ENCODE measurements at regions not wholly inside any gene's neighbourhood (a gene's known extent, or its start where the extent isn't known, plus 50 kb on each side); places are given as distances from the start of the nearest gene placed in this dataset.

DNA sequence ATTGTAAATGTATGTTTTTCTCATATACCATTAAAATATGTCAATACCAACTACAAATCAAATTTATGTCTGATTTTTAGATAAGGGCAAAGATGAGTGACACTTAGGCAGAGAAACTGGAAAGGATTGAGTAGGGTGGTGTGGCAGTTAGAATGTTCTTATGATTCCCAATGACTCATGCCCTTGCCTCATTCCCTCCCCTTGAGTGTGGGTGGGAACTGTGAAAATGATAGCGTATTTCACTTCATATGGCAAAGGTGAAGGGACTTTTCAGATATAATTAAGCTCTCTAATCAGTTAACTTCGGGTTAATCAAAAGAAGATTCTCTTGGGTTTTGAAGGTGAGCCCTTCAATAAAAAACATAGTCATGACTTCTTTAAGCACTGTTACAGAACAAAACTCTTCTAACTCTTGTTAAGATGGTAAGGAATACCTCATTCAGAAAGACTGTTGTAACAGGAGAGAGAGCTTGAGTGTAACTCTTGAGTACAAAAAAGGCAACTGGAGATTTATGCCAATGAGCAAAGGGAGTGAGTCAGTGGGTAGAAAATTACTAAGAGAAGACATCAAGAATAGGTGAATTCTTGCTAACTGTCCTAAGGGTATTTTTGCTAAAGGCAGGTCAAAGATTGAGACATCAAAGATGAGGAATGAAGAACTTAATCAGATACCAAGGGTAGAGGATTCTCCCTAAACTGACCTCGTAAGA is 329.5 kb downstream of the KCTD8 start:
- DNase-seq = no peak

DNA sequence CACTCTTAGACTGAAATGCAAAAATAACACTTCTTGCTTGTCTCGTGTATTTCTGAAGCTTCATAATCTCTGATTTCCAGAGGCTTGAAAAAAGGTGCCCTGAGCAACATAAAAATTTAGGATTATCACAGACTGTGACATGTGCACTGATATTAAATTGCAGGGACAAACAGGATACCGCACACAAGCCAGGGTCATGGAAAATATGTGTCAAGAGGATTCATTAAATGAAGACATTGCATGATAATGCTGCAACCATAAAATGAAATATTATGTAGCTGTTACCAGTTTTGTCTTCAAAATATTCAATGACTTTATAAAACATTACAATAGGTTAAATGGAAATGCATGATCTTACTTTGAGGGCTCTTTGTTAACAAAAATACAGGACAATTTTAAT is 328.0 kb downstream of the KCTD8 start:
- DNase-seq = no peak
- no peaks in the 10 kb centered on the region for H3K9me3 ChIP-seq
- TF ChIP-seq EP300 (IDR thresholded peaks at IDR 0.05) = no peak
- no peak for TF ChIP-seq POLR2AphosphoS5 (IDR thresholded peaks at IDR 0.05)
- TF ChIP-seq, protein P1, sequence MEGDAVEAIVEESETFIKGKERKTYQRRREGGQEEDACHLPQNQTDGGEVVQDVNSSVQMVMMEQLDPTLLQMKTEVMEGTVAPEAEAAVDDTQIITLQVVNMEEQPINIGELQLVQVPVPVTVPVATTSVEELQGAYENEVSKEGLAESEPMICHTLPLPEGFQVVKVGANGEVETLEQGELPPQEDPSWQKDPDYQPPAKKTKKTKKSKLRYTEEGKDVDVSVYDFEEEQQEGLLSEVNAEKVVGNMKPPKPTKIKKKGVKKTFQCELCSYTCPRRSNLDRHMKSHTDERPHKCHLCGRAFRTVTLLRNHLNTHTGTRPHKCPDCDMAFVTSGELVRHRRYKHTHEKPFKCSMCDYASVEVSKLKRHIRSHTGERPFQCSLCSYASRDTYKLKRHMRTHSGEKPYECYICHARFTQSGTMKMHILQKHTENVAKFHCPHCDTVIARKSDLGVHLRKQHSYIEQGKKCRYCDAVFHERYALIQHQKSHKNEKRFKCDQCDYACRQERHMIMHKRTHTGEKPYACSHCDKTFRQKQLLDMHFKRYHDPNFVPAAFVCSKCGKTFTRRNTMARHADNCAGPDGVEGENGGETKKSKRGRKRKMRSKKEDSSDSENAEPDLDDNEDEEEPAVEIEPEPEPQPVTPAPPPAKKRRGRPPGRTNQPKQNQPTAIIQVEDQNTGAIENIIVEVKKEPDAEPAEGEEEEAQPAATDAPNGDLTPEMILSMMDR (IDR thresholded peaks at IDR 0.05) = no peak
- TF ChIP-seq POLR2A (IDR thresholded peaks at IDR 0.05) = no peak
- H3K4me3 ChIP-seq = no peak overlapping the region
- WGBS, 2 donors = 84 to 89% methylated on average over 2 of the region's 2 CpGs
- H3K4me1 ChIP-seq = no peaks in the 10 kb centered on the region
- H3K27me3 ChIP-seq = no peaks in the 10 kb centered on the region
- H3K36me3 ChIP-seq = no peaks in the 10 kb centered on the region
- H3K27ac ChIP-seq = no peak overlapping the region
- intact Hi-C loops (cut with DNase I) = no loop called here

More for the DNA sequence above, 329.5 kb downstream of the KCTD8 start:
- Histone ChIP-seq H3K27me3 (no peaks in the 10 kb centered on the region), H3K4me1 (no peaks in the 10 kb centered on the region), H3K4me3 (no peak overlapping the region), H3K27ac (no peak overlapping the region), H3K9me3 (no peaks in the 10 kb centered on the region), H3K36me3 (no peaks in the 10 kb centered on the region)
- WGBS, 2 donors = 55 to 76% methylated on average over 3 of the region's 3 CpGs
- TF ChIP-seq POLR2AphosphoS5 (IDR thresholded peaks at IDR 0.05) (no peak), EP300 (IDR thresholded peaks at IDR 0.05) (no peak), POLR2A (IDR thresholded peaks at IDR 0.05) (no peak)
- TF ChIP-seq, protein P1 (IDR thresholded peaks at IDR 0.05) = no peak
- intact Hi-C loops (cut with DNase I) = no loop called here

DNA sequence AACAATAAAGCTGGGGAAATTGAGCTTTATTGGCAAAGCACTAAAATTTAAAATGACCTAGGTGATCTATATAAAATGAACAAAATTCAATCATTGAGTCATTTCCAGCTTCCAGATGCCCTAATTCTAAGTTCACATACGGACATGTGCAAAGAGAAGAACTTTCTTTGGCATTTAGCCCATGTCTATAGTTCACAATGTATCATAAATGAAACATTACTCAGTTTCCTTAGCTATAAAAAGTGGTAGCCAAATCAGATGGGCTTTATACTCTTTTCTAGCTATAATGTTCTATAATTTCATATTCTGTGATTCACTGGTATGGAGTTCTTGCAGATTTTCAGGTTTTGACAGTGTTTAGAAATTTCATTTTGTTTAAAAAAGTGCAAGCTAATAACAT is 327.4 kb downstream of the KCTD8 start:
- no peak overlapping the region for H3K27ac ChIP-seq
- intact Hi-C loops (cut with DNase I) = no loop called here
- H3K4me1 ChIP-seq = no peaks in the 10 kb centered on the region
- no peak for DNase-seq
- H3K36me3 ChIP-seq = no peaks in the 10 kb centered on the region
- TF ChIP-seq POLR2A (IDR thresholded peaks at IDR 0.05) (no peak), EP300 (IDR thresholded peaks at IDR 0.05) (no peak), POLR2AphosphoS5 (IDR thresholded peaks at IDR 0.05) (no peak)
- TF ChIP-seq, protein P1 (IDR thresholded peaks at IDR 0.05) = no peak
- no peaks in the 10 kb centered on the region for H3K27me3 ChIP-seq
- 30 to 55% methylated on average over 1 of the region's 1 CpG for WGBS, 2 donors
- H3K4me3 ChIP-seq = no peak overlapping the region
- no peaks in the 10 kb centered on the region for H3K9me3 ChIP-seq

Small RNAs in the stretch of these regions (small RNA-seq; reads per million reads assigned to genes)
- gene AC098590.2 = 0 reads per million in 3 donors
- gene RN7SL193P = 0 reads per million in 3 donors

Data from sigmoid colon (tissue), 6 donors.